Muscle of back (tissue), 3 donors: ENCODE measurements at regions not wholly inside any gene's neighbourhood (a gene's known extent, or its start where the extent isn't known, plus 50 kb on each side); places are given as distances from the start of the nearest gene placed in this dataset.
A peak's percentile ranks its signal among the peaks of the same experiment; 100 is the strongest.
"Not testable (repeated sequence)": the region's sequence is repeated elsewhere in the genome, so short reads cannot be mapped to it uniquely, and the experiment has no call there.

Experiments used
- DNase-seq, 3 donors: peaks; one replicate each; pipeline versions ENCODE4 v3.0.0 to v3.0.0-alpha.2; 2013

DNA sequence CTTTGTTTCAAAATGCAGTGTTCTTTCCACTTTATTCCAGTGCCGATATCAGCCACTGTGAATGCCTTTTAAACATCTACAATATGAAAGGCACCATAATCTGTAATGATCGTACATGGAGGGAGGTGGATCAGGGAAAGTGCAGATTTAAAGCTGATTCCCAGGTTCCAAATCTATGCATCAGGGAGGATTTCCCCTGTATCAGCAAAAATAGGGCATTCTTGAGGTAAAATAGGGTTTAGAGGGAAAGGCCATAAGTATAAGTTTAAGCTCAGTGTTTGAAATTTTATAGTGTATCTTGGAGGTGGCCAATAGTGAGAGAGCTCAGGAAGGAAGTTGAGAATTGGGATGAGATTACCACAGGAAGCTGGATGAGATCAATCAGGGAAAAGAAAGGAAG is 289.7 kb upstream of the ID4 start:
- DNase-seq = no peak

DNA sequence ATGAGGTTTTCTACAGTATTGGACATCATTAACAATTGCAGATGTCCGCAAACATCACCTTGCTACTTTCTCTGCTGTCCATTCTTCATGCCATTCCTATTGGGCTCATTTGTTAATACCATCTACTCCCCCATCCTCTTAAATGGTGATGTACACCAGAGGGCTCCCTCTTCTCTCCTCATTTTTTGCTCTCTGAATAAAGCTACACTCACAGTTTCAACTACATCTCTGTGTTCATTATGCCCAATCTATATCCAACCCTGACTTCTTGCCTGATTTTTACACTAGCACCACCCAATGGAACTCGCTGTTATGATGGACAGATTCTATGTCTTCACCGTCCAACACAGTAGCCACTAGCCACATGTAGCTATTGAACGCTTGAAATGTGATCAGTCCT is 288.1 kb upstream of the ID4 start:
- no peak for DNase-seq

DNA sequence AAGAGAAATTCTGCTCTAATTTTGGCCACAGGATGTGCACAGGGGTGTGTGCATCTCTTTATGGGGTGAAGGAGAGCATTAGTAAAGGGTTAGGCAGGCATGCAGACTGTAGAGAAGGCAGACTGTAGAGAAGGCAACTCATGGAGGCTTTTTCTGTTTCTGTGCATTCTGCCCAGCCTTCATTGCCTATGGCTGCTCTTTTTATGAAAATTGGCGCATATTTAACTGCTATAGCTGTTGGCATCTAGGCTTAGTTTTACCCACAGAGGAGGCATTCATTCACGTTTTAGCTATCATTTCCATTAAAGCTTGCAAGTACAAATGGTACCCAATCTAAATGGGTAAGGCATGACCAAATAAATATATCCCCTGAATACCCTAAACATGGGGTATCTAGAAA is 286.8 kb upstream of the ID4 start:
- DNase-seq = no peak

DNA sequence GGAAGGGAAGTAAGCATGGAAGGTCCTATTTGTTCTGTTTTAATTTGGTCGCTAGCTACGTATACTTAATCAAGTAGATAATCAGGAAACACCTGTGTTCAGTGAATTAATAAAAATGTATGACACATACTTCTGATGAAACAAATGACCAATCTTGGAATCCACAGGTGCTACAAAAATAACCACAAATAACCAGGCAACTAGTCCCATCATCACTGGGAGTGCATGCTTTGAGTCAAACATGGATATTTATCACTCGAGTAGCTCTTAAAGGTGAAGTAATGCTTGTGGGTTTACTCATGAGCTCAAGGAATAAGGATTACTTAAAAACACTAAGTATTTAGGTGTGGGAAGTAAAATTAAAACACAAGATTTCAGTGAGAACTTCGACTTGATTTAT is 285.6 kb upstream of the ID4 start:
- DNase-seq = no peak

DNA sequence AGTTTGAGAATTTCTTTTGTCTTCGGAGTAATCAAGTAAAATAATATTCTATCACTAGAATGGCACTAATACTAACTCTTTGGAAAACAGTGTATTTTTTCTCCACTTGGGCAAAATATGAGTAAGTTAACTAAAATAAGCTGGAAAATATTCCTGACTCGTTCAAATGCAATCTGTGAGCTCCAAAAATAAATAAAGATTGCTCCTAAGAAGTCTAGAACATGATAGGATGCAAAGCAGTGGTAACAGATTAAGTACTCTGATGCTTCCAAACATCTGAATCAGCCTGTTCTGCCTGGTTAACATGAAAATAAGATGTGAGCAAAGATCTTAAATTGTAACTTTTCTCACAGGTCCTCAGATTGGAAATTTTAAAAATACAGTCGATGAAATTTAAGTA is 285.1 kb upstream of the ID4 start:
- peak in 1 of 3 donors; percentile 7 for DNase-seq

DNA sequence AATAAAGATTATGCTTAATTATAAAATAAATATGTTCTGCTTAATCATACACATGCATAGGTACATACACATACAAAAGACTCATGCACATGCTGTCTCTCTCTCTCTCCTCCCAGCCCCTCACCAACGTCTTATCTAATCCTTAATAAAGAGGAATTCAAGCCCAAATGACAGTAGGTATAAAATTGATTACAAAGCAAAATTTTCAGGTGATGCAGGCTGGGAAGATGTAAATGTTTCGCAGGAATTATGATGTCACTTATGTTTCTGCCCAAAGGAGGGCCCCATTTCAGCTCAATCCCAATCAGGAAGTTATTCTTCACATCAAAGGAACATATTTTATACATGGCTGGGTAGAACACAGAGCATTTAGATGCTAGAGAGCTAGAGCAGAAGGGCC is 284.6 kb upstream of the ID4 start:
- DNase-seq = no peak

DNA sequence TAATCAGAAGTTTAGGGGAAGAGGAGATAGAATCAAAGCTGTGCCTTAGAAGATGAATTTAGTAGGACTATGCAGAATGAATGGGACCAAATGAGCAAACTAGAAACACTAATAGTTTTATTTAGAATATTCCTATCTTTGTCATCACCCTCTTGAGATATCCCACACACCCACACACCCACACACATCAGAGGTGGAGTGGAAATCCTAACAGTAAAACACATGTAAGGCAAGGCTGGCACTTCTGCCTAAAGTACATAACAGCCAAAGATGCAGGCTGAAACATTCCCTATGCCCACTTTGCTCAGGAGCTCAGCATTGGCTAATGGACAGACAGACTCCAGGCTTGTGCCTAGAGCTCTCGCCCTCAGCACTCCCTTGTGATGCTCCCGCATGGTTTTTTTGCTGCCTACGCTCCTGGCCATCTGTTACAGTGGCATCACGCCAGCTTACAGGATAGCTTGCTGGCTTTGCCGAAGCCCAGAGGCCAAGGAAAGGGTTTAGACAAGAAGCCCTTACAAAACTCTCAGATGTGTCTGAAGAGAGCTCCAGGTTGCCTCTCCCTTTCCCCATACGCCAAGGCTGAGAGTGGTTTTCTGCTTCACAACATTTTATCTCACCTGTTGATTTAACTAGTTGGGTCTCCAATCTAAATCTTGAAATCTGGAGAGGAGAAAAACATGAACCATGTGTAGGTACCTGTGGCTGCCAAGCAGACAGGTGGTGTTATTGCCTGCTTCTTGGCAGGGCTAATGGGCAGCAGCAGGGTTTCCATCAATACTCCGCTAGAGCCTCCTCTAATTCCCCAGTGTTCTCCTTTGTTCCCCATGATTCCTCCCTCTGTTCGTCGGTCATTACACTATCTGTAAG is 282.6 kb upstream of the ID4 start:
- DNase-seq = peak; percentile 34 to 60 (median 52)

DNA sequence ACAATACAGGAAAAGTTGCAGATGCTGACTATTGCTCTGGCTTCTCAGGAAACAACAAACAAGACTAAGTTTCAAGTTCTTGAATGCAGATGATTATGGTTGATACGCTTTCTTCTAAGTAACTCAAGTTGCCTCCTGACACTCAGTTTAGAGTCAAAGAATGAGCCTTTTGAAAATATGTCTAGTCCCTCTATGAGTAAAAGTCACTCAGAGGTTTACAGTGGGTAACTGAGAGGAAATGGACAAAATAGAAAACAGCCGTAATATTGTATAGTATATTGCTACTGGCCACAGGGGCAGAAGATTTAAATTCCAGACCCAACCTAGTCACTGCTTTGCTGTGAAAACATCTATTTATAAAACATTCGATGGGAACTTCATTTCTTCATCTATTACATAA is 280.0 kb upstream of the ID4 start:
- no peak for DNase-seq

DNA sequence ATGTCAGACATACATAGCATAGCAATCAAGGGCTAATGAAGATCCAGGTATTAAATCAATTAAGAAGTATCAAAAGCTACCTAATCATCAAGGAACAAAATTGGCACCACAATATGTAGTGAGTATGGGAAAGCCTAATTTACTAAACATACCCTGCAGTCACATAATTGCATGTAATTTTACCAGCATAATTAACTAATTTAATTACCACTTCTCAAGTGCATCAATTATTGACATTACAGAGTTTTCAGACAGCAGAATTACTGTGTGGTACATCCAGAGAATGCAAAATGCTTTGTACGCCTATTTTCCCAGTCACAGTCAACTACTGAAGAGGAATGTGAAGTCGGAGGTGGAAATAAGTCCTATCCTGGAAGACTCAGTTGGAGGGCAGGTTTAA is 279.0 kb upstream of the ID4 start:
- DNase-seq = no peak

DNA sequence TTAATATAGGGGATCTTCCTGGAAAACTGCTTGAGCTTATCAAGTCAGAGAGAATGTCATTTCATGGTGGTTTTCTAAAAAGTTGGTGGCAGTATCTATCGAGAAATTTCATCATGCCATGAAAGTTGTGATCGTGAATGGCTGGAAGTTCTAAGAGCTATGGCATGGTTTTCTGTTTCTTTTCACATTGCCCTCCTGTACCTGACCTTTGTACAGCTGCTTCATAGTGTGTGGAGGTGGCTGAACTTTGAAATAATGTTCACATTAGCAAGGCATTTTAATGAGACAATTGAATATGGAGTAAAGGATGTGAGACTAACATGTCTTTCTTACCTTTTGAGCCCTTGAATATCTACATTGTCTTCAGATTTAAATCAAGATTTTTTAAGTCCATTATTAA is 278.2 kb upstream of the ID4 start:
- no peak for DNase-seq

DNA sequence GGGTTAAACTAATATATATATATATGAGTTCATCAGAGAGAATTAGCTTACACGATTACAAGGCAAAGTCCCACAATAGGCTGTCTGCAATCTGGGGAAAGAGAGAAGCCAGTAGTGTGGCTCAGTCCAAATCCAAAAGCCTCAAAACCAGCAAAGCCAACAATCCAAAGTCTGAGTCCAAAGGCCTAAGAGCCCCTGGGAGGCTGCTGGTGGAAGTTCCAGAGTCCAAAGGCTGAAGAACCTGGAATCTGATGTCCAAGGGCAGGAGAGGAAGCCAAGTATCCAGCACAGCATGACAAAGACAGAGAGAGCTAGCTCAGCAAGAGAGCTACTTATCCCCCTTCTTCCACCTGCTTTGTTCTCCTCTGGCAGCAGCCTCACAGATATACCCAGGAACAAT is 274.7 kb upstream of the ID4 start:
- DNase-seq = no peak

DNA sequence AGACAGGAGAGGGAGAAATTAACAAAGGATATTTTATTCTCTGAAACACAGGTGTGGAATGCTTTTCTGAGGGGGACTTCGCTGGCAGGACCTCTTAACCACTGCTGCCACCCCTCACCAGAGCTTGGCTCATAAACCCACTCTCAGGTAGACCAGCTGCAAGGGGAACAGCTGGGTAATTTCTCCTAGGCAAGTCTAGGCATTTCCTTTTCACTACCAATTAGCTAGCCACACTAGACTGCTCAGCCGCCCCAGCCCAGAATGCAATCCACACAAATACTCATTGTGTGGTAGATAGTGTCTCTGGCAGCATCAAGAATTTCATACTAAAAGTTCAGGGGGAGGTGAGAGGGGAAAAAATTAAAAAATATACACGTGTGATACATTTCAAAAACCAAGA is 267.6 kb upstream of the ID4 start:
- DNase-seq = no peak

DNA sequence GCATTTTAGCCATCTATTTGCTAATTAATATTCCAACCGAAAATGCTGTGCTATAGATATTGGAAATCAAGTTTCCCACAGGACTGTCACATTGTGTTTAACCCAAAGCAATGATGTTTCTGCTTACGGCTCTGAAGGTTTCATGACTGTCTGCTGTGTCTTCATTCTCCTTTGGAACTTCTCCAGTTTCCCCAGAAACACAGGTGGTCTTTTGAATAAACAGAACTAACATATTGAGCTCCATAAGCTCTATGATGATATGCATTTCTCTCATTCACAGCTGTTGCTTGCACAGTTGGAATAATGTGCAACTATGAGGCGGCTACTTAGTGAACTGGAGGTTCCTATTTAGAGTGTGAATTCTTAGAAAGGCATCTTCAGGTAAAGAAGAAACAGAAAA is 266.0 kb upstream of the ID4 start:
- peak; percentile 13 to 45 (median 21) for DNase-seq

DNA sequence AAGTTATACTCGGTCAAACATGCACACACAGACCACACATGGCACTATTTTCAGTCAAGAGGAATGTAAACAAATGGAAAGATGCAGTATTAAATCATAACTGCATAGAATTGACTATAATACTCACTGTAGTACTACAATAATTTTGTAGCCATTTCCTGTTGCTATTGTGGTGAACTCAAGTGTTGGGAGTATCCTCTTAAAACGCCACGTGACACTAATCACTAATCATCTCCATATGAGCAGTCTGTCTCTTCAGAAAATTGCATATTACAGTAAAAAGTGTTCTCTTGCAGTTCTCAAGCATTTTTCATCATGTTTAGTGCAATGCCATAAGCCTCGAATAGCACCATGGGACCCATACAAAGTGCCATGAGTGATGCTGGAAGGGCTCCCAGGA is 258.7 kb upstream of the ID4 start:
- peak; percentile 22 to 35 (median 30) for DNase-seq

DNA sequence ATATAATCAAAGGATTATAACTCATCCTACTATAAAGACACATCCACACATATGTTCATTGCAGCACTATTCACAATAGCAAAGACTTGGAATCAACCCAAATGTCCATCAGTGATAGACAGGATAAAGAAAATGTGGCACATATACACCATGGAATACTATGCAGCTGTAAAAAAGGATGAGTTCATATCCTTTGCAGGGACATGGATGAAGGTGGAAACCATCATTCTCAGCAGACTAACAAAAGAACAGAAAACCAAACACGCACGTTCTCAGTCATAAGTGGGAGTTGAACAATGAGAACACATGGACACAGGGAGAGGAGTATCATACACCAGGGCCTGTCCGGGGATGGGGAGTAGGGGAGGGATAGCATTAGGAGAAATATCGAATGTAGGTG is 253.0 kb upstream of the ID4 start:
- not testable (repeated sequence) for DNase-seq

DNA sequence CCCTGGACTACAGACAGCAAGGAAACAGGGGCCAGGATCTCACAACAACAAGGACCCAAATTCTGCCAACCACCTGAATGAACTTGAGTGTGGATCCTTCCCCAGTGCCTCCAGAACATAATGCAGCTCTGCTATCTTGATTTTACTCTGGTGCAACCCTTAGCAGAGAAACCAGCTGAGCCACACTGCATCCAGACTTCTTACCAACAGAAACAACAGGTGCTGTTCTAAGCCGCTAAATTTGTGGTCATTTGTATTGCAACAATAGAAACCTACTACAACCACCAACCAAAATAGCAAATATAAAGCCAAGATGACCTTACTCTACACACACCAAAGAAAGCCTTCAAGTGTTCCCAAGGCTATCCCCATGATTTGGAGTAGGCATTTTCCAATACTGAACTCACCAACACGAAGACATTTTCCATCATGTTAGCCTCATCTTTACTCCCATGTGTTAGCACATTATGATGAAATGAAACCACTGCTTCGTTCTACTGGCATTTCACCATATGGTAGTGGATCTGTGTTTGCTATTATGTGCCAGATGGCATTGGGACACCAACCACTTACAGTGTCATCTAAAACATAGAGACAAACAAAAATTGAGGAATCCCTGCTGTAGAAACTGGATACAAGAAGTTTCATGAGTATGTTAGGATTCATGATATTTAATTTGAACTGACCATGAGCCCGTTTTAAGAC is 249.8 kb upstream of the ID4 start:
- DNase-seq = no peak

DNA sequence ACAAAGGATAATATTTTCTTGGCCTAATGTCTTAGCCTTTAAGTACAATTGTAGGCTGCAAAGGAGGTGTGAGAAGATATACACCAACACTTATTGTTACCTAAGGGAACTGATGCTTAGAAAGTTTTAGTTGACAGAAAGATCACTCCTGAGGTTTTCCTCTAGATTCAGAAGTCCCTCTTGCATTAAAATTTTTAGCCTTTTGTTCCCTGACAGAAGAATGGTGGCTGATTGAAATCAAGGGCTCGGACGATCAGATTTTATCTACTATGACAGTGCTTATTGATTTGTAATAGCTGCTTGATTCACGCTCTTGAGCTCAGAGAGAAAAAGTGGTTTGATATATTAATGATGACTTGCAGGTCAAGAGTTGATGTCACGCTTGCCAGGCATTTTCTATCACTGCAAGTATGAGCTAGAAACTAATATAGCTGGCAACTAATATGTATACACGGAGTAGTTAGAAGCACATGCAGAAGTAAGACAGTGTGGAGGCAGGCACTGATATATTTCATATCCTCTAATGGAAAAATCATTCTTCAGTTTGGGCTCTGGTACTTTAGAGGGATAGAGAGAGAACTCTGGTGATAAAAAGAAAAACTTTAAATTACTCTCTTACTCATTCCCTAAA is 246.6 kb upstream of the ID4 start:
- DNase-seq = no peak

DNA sequence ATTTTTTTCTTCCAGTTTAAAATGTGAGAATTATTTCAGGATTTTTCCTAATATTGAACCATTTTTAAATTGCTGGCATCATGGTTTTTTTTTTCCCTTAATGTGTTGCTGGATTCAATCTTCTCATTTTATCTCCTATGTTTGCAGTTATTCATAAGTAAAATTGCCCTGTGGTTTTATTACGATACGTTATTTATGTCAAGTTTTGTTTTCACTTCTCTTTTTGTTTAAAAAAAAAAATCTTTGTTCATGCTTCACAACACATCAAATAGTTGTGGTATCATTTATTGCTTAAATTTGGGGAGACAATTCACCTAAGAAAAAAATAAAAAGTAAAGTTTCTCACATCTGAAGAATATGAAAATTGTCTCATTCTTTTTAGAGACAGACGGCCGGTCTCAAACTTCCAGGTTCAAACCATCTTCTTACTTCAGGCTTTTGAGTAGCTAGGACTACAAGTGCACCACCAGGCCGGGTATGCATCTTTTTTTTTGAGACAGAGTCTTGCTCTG is 239.3 kb upstream of the ID4 start:
- DNase-seq = no peak

DNA sequence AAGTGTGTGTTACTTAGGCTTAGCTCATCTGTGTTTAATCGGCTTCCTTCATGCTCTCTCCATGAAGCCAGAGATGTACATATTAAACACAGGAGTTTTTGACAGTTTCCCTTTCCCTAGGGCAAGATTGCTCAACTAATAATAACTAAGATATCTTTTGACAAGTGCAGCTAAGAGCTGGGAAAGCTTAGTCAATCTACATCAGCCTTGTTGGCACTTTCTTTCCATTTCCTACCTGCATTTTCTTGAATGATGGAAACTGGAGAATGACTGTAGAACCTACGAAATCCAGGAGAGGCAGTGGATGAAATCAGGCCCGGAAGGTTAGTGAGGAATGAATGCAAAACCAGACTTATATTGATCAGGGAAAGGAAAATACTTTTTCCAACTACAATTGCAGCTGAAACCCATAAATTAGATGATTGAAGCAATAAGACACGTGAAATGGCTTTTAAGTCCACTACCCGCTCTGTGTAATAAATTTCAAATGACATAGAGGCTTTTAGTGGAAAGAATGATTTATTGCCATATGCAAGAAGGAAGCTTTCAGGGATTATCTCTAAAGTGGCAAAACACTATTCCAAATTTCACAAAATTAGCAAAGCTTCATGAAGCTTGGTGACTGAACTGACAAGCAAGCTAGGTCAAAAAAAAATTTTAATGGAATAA is 237.2 kb upstream of the ID4 start:
- DNase-seq = no peak

DNA sequence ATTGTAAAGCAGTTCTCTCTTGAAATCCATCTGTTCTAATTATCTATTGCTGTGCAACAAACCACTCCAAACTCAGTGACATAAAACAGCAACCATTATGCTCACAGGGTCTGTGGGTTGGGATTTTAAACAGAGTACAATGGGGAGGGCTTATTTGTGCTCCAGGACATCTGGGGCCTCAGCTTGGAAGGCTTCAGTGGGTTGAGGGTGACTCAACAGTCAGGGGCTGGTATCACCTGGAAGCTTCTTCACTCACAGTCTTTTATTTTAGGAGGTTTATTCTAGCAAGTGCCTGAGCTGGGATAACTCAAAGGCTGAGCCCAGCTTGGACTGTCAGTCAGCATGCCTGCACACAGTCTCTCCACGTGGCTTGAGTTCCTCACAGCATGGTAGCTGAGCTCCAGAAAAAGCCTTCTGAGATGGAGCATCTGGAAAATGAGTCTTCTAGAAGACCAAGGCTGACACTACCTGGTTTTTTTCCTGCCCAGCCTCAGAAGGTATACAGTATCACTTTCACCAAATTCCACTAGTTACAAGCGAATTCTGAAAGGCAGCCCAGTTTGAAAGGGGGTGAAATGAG is 234.6 kb upstream of the ID4 start:
- DNase-seq = no peak

DNA sequence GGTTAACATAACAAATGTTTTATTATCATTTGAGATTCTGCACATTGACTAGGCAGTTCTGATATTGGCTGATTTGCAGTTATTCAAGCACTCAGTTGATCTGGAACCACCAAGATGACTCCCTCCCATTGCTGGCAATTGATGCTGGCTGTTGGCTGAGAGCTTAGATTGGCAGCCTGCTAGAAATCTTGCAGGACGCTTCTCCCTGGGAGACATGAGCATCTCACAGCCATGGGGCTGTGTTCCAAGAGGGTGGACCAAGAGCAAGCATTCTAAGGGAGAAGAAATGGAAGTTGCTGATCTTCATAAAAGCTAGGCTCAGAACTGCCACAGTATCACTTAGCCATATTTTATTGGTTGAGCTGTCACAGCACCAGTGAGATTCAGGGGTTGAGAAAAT is 233.4 kb upstream of the ID4 start:
- DNase-seq = peak; percentile 3 to 48 (median 25)

DNA sequence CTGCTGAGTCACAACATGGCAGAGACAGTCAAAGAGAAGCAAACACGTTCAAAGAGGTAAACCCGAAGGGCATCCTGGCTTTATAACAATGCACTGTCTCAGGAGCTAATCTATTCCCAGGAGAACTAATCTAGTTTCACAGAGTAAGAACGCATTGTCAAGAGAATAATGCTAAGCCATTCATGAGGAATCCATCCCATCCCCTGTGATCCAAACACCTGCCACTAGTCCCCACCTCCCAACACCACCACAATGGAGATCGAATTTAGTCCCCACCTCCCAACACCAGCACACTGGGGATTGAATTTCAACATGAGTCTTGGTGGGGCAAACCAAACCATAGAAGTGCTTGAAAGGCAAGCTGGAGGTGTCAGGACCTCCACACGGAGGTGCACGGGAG is 231.5 kb upstream of the ID4 start:
- no peak for DNase-seq
